Endothelial cell (in vitro differentiated cells): ENCODE measurements at regions not wholly inside any gene's neighbourhood (a gene's known extent, or its start where the extent isn't known, plus 50 kb on each side); places are given as distances from the start of the nearest gene placed in this dataset.

ENCODE experiments used
- DNase-seq: peaks from one replicate; pipeline ENCODE4 v3.0.0; 2021; ENCODE audit warnings: low spot score
- H3K27ac Mint-ChIP-seq: one replicate; pipeline ENCODE4 v1.8.0; 2021; ENCODE audit warnings: mixed read lengths, inconsistent platforms; ENCODE audit not compliant: unreplicated experiment
- H3K27me3 Mint-ChIP-seq: one replicate; pipeline ENCODE4 v1.8.0; 2021; ENCODE audit warnings: mild to moderate bottlenecking, moderate library complexity, mixed read lengths, inconsistent platforms; ENCODE audit not compliant: unreplicated experiment
- H3K36me3 Mint-ChIP-seq: one replicate; pipeline ENCODE4 v1.8.0; 2021; ENCODE audit warnings: mild to moderate bottlenecking, low read depth, mixed read lengths, inconsistent platforms; ENCODE audit not compliant: unreplicated experiment
- H3K4me1 Mint-ChIP-seq: one replicate; pipeline ENCODE4 v1.8.0; 2021; ENCODE audit warnings: mild to moderate bottlenecking, mixed read lengths, inconsistent platforms; ENCODE audit not compliant: unreplicated experiment
- H3K4me3 Mint-ChIP-seq: one replicate; pipeline ENCODE4 v1.8.0; 2021; ENCODE audit warnings: mild to moderate bottlenecking, mixed read lengths, inconsistent platforms; ENCODE audit not compliant: unreplicated experiment
- H3K9me3 Mint-ChIP-seq: one replicate; pipeline ENCODE4 v1.8.0; 2021; ENCODE audit warnings: mixed read lengths, inconsistent platforms; ENCODE audit not compliant: unreplicated experiment
- CTCF ChIP-seq: fragments of 200-600 bp; sonication (generic); IDR thresholded peaks from one replicate; pipeline ENCODE4 v1.5.0; 2021; ENCODE audit warnings: antibody characterized with exemption; ENCODE audit not compliant: unreplicated experiment

- no peaks in the 10 kb centered on the region for H3K36me3 Mint-ChIP-seq
Measured at GRCh38 chr4:15213302-15213970, 211.2 kb downstream of the CPEB2 start.

GRCh38 chr4:15215109-15215508 lies 212.7 kb upstream of the C1QTNF7 start:
- Mint-ChIP-seq H3K27me3 (no peaks in the 10 kb centered on the region), H3K9me3 (no peaks in the 10 kb centered on the region), H3K4me3 (no peak overlapping the region), H3K4me1 (no peaks in the 10 kb centered on the region), H3K36me3 (no peaks in the 10 kb centered on the region), H3K27ac (no peak overlapping the region)
- TF ChIP-seq CTCF = no peak
- no peak for DNase-seq

More at GRCh38 chr4:15213302-15213970, 211.2 kb downstream of the CPEB2 start:
- Mint-ChIP-seq H3K27me3 (no peaks in the 10 kb centered on the region), H3K4me1 (no peaks in the 10 kb centered on the region), H3K27ac (no peak overlapping the region), H3K4me3 (no peak overlapping the region), H3K9me3 (no peaks in the 10 kb centered on the region)
- TF ChIP-seq CTCF = no peak
- no peak for DNase-seq

DNA sequence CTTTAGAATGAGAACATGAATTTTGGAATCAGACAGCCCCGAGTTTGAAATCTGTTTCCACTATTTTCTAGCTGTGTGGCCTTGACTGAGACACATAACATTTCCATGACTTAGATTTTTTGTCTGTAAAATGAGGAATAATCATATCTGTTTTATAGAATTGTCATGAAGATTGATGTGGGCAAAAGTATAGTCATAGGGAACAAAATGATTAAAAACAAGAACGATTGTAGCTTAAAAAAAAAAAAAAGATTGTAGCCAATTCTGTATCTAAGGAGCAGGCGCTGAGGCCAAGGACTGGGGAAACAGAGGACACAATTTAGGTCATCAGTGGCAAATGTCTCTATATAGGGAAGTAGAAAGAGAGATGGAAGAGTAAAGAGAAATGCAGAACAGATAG lies 201.6 kb upstream of the C1QTNF7 start:
- no peak for DNase-seq
- peaks cover 1% of the 10 kb centered on the region for H3K27me3 Mint-ChIP-seq
- H3K9me3 Mint-ChIP-seq = no peaks in the 10 kb centered on the region
- TF ChIP-seq CTCF = no peak
- no peaks in the 10 kb centered on the region for H3K4me1 Mint-ChIP-seq
- no peak overlapping the region for H3K27ac Mint-ChIP-seq
- no peak overlapping the region for H3K4me3 Mint-ChIP-seq
- H3K36me3 Mint-ChIP-seq = no peaks in the 10 kb centered on the region

DNA sequence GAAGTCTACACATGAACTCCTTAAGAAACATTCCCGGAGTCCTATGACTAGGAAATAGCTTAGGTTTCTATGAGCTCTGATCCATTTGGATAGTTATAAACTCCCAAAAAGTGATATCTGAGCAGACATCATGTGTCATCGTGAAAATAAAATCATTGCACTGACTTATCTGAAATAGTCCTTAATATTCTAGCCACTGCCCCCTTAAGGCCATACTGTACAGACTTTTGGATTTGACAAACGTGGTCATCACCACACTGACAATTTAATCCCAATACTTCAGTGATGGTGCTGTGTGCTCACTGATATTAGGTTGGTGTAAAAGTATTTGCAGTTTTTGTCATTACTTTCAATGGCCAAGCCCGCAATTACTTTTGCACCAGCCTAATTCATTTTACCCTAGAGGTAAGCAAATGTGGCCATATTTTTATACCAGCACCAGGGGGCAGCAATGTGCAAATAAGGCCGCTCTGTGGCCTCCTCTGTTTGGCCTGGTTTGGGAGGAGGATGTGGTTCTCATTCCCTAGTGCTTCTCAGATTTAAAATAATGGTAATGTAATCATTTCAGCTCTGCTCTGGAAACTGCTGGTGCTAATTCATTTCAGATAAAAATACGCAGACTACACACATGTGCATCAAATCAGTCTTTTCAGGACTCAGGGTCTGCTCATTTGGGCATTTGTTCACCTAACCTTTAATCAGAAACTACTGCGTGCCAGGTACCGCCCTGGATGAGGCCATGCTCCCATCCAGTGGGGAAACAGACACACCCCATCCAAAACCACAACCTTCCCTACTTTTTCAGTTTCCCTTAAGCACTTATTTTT lies 196.4 kb upstream of the C1QTNF7 start:
- Mint-ChIP-seq H3K4me3 (no peak overlapping the region), H3K36me3 (no peaks in the 10 kb centered on the region), H3K27me3 (no peaks in the 10 kb centered on the region), H3K27ac (no peak overlapping the region), H3K9me3 (no peaks in the 10 kb centered on the region), H3K4me1 (peaks cover 16% of the 10 kb centered on the region)
- TF ChIP-seq CTCF = peak; percentile 89
- DNase-seq = peak; percentile 82
